Neuronal stem cell (in vitro differentiated cells): ENCODE measurements at regions not wholly inside any gene's neighbourhood (a gene's known extent, or its start where the extent isn't known, plus 50 kb on each side); places are given as distances from the start of the nearest gene placed in this dataset.

Experiments used
- DNase-seq: peaks from one replicate; pipeline ENCODE4 v3.0.0-alpha.2; 2013; ENCODE audit warnings: low spot score
- H2AFZ ChIP-seq: one replicate; pipeline ENCODE4 v1.6.1; 2013; ENCODE audit warnings: mild to moderate bottlenecking, low read length, inconsistent platforms
- H2AK5ac ChIP-seq: 2 replicates; pipeline ENCODE4 v1.6.1; 2013; ENCODE audit warnings: low read depth, mild to moderate bottlenecking, inconsistent platforms, low read length, moderate library complexity, mixed read lengths
- H2BK120ac ChIP-seq: 2 replicates; pipeline ENCODE4 v1.6.1; 2013; ENCODE audit warnings: low read depth, mild to moderate bottlenecking, inconsistent platforms, low read length, moderate library complexity, mixed read lengths
- H2BK12ac ChIP-seq: one replicate; pipeline ENCODE4 v1.6.1; 2013; ENCODE audit warnings: low read length, inconsistent platforms
- H2BK15ac ChIP-seq: 2 replicates; pipeline ENCODE4 v1.6.1; 2013; ENCODE audit warnings: mild to moderate bottlenecking, low read length, inconsistent platforms, mixed read lengths
- H2BK5ac ChIP-seq: one replicate; pipeline ENCODE4 v1.6.1; 2013; ENCODE audit warnings: inconsistent platforms, mild to moderate bottlenecking, low read length, moderate library complexity
- H3K14ac ChIP-seq: one replicate; pipeline ENCODE4 v1.6.1; 2013; ENCODE audit warnings: low read length, inconsistent platforms
- H3K18ac ChIP-seq: 2 replicates; pipeline ENCODE4 v1.6.1; 2013; ENCODE audit warnings: low read length, inconsistent platforms
- H3K23ac ChIP-seq: 2 replicates; pipeline ENCODE4 v1.6.1; 2013; ENCODE audit warnings: low read depth, mild to moderate bottlenecking, mixed read lengths, low read length, inconsistent platforms; ENCODE audit not compliant: poor library complexity
- H3K27ac ChIP-seq: replicated peaks from 3 replicates; pipeline ENCODE4 v1.5.1; 2013; ENCODE audit warnings: low read length, inconsistent platforms
- H3K27me3 ChIP-seq, 3 experiments: 2 replicates each; pipeline ENCODE4 v1.6.1; 2013; ENCODE audit warnings: low read length in 3 of 3, mild to moderate bottlenecking in 2 of 3, inconsistent platforms in 1 of 3, low read depth in 1 of 3, mixed read lengths in 1 of 3, moderate library complexity in 1 of 3; ENCODE audit not compliant: control insufficient read depth in 3 of 3, insufficient read depth in 3 of 3
- H3K36me3 ChIP-seq, 2 donors: replicated peaks in 1 of 2; 2 replicates each; pipeline ENCODE4 v1.6.1; 2013; ENCODE audit warnings: low read length in 2 of 2; ENCODE audit not compliant: control insufficient read depth in 2 of 2, insufficient read depth in 2 of 2
- H3K4ac ChIP-seq: 2 replicates; pipeline ENCODE4 v1.6.1; 2013; ENCODE audit warnings: inconsistent platforms, mild to moderate bottlenecking, low read length, moderate library complexity
- H3K4me1 ChIP-seq, 2 donors: 1 replicate in 1 of 2; 2 replicates in 1 of 2; pipeline ENCODE4 v1.6.1; 2013; ENCODE audit warnings: low read length in 2 of 2, low read depth in 1 of 2; ENCODE audit not compliant: control insufficient read depth in 2 of 2, insufficient read depth in 1 of 2
- H3K4me2 ChIP-seq: one replicate; pipeline ENCODE4 v1.6.1; 2013; ENCODE audit warnings: mild to moderate bottlenecking, low read length, inconsistent platforms; ENCODE audit not compliant: insufficient read depth, poor library complexity, severe bottlenecking
- H3K4me3 ChIP-seq, 2 donors: 2 replicates each; pipeline ENCODE4 v1.5.1; 2013; ENCODE audit warnings: low read length in 2 of 2, mild to moderate bottlenecking in 2 of 2, inconsistent platforms in 1 of 2, moderate library complexity in 1 of 2
- H3K79me1 ChIP-seq: one replicate; pipeline ENCODE4 v1.6.1; 2013; ENCODE audit warnings: low read depth, mild to moderate bottlenecking, inconsistent platforms, low read length, moderate library complexity
- H3K9ac ChIP-seq: one replicate; pipeline ENCODE4 v1.6.1; 2013; ENCODE audit warnings: mild to moderate bottlenecking, low read depth, low read length, inconsistent platforms; ENCODE audit not compliant: poor library complexity
- H3K9me3 ChIP-seq, 2 donors: replicated peaks in 1 of 2; 2 replicates each; pipeline versions ENCODE3 to v1.6.1; 2013; ENCODE audit warnings: low read length in 2 of 2, mild to moderate bottlenecking in 2 of 2, inconsistent platforms in 1 of 2, low read depth in 1 of 2, mixed read lengths in 1 of 2, moderate library complexity in 1 of 2; ENCODE audit not compliant: control insufficient read depth in 2 of 2, insufficient read depth in 1 of 2
- H4K8ac ChIP-seq: one replicate; pipeline ENCODE4 v1.6.1; 2013; ENCODE audit warnings: low read depth, mild to moderate bottlenecking, inconsistent platforms, low read length, moderate library complexity
- H4K91ac ChIP-seq: one replicate; pipeline ENCODE4 v1.6.1; 2013; ENCODE audit warnings: low read length, low read depth, mild to moderate bottlenecking, inconsistent platforms; ENCODE audit not compliant: poor library complexity
- WGBS, 2 donors: extraction: QIAGEN DNeasy Blood & Tissue Kit; methylation state at CpG; one replicate each; pipeline ENCODE4 v1.1.7; 2013; ENCODE audit warnings: missing lambda C conversion rate in 2 of 2, mixed read lengths in 1 of 2; ENCODE audit not compliant: insufficient read length in 2 of 2, insufficient replicate concordance in 1 of 2; ENCODE audit errors: extremely low coverage in 2 of 2; 5-methylcytosine and 5-hydroxymethylcytosine counted together

GRCh38 chr7:114786455-114786854 lies 135.4 kb upstream of the MDFIC start:
- no peaks in the 10 kb centered on the region for H3K79me1 ChIP-seq
- no peak overlapping the region for H2AFZ ChIP-seq
- H4K8ac ChIP-seq = no peak overlapping the region
- H3K9me3 ChIP-seq = no peaks in the 10 kb centered on the region
- H4K91ac ChIP-seq = no peak overlapping the region
- H3K18ac ChIP-seq = no peak overlapping the region
- no peak overlapping the region for H3K14ac ChIP-seq
- no peak overlapping the region for H3K27ac ChIP-seq
- H3K4ac ChIP-seq = no peak overlapping the region
- H2BK12ac ChIP-seq = no peak overlapping the region
- no CpG with 5 or more reads among the region's 7 CpGs for WGBS, 2 donors
- H2AK5ac ChIP-seq = no peak overlapping the region
- no peaks in the 10 kb centered on the region for H3K27me3 ChIP-seq
- no peak overlapping the region for H2BK15ac ChIP-seq
- no peaks in the 10 kb centered on the region for H3K4me1 ChIP-seq
- no peak overlapping the region for H2BK5ac ChIP-seq
- no peak for DNase-seq
- no peak overlapping the region for H3K4me2 ChIP-seq
- no peak overlapping the region for H3K4me3 ChIP-seq
- H3K9ac ChIP-seq = no peak overlapping the region
- no peak overlapping the region for H3K23ac ChIP-seq
- no peaks in the 10 kb centered on the region for H3K36me3 ChIP-seq
- H2BK120ac ChIP-seq = no peak overlapping the region

- H3K9me3 ChIP-seq = no peaks in the 10 kb centered on the region
- no peaks in the 10 kb centered on the region for H3K36me3 ChIP-seq
- no peak overlapping the region for H2AFZ ChIP-seq
- no peak overlapping the region for H3K4ac ChIP-seq
- H3K4me2 ChIP-seq = no peak overlapping the region
- H3K14ac ChIP-seq = no peak overlapping the region
- H3K18ac ChIP-seq = no peak overlapping the region
- no peak overlapping the region for H3K23ac ChIP-seq
- WGBS, 2 donors = no CpG with 5 or more reads among the region's 1 CpG
- no peaks in the 10 kb centered on the region for H3K79me1 ChIP-seq
- H2BK15ac ChIP-seq = no peak overlapping the region
- no peak overlapping the region for H2BK5ac ChIP-seq
- no peak overlapping the region for H3K4me3 ChIP-seq
- H3K27ac ChIP-seq = no peak overlapping the region
- no peak overlapping the region for H2BK120ac ChIP-seq
- H3K4me1 ChIP-seq = peaks cover 0 to 7% of the 10 kb centered on the region in 2 donors
- no peak overlapping the region for H2BK12ac ChIP-seq
- H2AK5ac ChIP-seq = no peak overlapping the region
- H4K8ac ChIP-seq = no peak overlapping the region
- H3K27me3 ChIP-seq = no peaks in the 10 kb centered on the region
- H3K9ac ChIP-seq = no peak overlapping the region
- DNase-seq = no peak
- H4K91ac ChIP-seq = no peak overlapping the region
Observed at GRCh38 chr7:114787556-114787955, 134.3 kb upstream of the MDFIC start.

- no CpG with 5 or more reads among the region's 4 CpGs for WGBS, 2 donors
- Histone ChIP-seq H4K8ac (no peak overlapping the region), H2BK15ac (no peak overlapping the region)
Observed at GRCh38 chr7:114788706-114789105, 133.2 kb upstream of the MDFIC start.

GRCh38 chr7:114789161-114789560 lies 132.7 kb upstream of the MDFIC start:
- Histone ChIP-seq H3K27me3 (no peaks in the 10 kb centered on the region), H3K4me3 (no peak overlapping the region), H3K9me3 (no peaks in the 10 kb centered on the region), H3K27ac (no peak overlapping the region), H3K9ac (no peak overlapping the region), H3K18ac (no peak overlapping the region), H3K36me3 (no peaks in the 10 kb centered on the region), H2BK15ac (no peak overlapping the region), H2AFZ (no peak overlapping the region), H2AK5ac (no peak overlapping the region), H3K4me2 (no peak overlapping the region), H3K79me1 (no peaks in the 10 kb centered on the region), H4K8ac (no peak overlapping the region), H4K91ac (no peak overlapping the region), H2BK5ac (no peak overlapping the region), H3K23ac (no peak overlapping the region), H3K14ac (no peak overlapping the region), H3K4me1 (peaks cover 0 to 7% of the 10 kb centered on the region in 2 donors), H2BK120ac (no peak overlapping the region), H3K4ac (no peak overlapping the region), H2BK12ac (no peak overlapping the region)
- DNase-seq = no peak
- no CpG with 5 or more reads among the region's 2 CpGs for WGBS, 2 donors

More at GRCh38 chr7:114788706-114789105, 133.2 kb upstream of the MDFIC start:
- Histone ChIP-seq H3K23ac (no peak overlapping the region), H2BK12ac (no peak overlapping the region), H3K14ac (no peak overlapping the region), H3K4me2 (no peak overlapping the region), H3K9me3 (no peaks in the 10 kb centered on the region), H2BK120ac (no peak overlapping the region), H3K36me3 (no peaks in the 10 kb centered on the region), H3K4me3 (no peak overlapping the region), H3K4ac (no peak overlapping the region), H2BK5ac (no peak overlapping the region), H3K27me3 (no peaks in the 10 kb centered on the region), H3K27ac (no peak overlapping the region), H3K4me1 (peaks cover 0 to 7% of the 10 kb centered on the region in 2 donors), H2AFZ (no peak overlapping the region), H4K91ac (no peak overlapping the region), H3K79me1 (no peaks in the 10 kb centered on the region), H3K9ac (no peak overlapping the region), H3K18ac (no peak overlapping the region), H2AK5ac (no peak overlapping the region)
- no peak for DNase-seq
